Ovary (tissue), 3 donors: ENCODE measurements at regions not wholly inside any gene's neighbourhood (a gene's known extent, or its start where the extent isn't known, plus 50 kb on each side); places are given as distances from the start of the nearest gene placed in this dataset.

Experiments
- POLR2A ChIP-seq: fragments of 450-650 bp; IDR thresholded peaks from one replicate; pipeline ENCODE4 v1.6.1; 2017; ENCODE audit warnings: antibody characterized with exemption, mild to moderate bottlenecking, moderate library complexity
- TF ChIP-seq, protein P1 (sequence below), 3 donors: fragments of 450-650 bp in 2 of 3; fragments of 200-600 bp in 1 of 3; IDR thresholded peaks; one replicate each; pipeline versions ENCODE4 v1.5.1 to v1.8.0; 2016 to 2022; ENCODE audit warnings: antibody characterized with exemption in 3 of 3, mild to moderate bottlenecking in 1 of 3
- donor health status: DM: no; HTN: no; CAD: no.

DNA sequence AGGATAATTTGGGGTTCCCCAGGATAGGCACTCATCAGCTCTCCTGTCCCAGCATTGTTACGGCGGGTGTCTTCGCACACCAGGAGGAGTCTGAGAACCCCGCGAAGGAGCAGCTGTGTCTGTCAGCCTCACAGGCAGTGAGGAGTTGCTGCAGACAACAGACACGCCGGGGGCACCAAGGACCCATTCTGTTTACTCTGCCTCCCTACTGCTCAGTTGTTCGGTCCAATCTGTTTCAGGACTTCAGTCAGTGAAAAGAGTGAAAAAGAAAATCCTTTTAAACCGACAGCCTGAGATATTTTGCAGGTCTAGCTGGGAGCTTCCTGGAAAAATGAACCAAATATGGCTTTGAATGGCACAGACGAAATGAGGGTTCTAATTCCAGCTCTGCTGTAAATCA, 288.4 kb downstream of the OMA1 start:
- TF ChIP-seq, protein P1, sequence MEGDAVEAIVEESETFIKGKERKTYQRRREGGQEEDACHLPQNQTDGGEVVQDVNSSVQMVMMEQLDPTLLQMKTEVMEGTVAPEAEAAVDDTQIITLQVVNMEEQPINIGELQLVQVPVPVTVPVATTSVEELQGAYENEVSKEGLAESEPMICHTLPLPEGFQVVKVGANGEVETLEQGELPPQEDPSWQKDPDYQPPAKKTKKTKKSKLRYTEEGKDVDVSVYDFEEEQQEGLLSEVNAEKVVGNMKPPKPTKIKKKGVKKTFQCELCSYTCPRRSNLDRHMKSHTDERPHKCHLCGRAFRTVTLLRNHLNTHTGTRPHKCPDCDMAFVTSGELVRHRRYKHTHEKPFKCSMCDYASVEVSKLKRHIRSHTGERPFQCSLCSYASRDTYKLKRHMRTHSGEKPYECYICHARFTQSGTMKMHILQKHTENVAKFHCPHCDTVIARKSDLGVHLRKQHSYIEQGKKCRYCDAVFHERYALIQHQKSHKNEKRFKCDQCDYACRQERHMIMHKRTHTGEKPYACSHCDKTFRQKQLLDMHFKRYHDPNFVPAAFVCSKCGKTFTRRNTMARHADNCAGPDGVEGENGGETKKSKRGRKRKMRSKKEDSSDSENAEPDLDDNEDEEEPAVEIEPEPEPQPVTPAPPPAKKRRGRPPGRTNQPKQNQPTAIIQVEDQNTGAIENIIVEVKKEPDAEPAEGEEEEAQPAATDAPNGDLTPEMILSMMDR (IDR thresholded peaks at IDR 0.05): no peak
- TF ChIP-seq POLR2A: no peak
